ENCODE measurements at regions not wholly inside any gene's neighbourhood (a gene's known extent, or its start where the extent isn't known, plus 50 kb on each side); places are given as distances from the start of the nearest gene placed in this dataset.

DNA sequence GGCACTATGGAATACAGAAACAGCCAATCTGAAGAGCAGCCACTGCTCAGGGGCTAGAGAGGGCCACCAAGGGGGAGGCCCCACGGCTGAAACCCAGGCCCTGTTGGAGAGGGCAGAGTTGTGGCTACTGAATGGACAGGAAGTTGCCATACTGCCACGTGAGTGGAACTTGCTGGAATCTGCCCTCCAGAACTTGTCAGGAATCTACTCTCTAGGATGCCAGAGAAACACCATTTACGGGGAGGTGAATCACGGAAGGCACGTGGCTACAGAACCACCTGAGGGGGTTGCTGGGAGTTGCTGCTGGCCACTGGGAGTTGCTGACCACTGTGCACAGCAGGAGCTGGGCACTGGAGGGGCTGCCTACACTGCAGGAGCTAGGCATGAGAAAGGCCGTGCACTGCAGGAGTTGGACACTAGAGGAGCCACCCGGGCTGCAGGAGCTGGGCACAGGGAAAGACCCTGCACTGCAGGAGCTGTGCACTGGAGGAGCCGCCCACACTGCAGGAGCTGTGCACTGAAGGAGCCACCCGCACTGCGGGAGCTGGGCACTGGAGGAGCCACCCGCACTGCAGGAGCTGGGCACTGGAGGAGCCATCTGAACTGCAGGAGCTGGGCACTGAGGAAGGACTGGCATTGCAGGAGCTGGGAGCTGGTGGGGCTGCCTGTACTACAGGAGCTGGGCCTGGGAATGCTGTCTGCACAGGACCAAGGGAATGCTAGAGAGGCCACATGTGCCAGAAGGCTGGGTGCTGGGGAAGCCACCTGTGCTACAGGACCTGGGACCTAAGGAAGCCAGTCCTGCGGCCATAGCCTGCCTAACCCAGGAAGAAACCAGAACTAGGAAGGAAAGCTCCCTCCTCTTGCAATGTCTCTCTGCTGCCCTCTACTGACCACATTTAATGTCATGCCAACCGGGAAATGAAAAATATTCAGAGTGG is 343.4 kb downstream of the MATN1 start:
- no peak overlapping the region for H3K9ac ChIP-seq (ENCODE audit: low read length)

GRCh38 chr1:30378991-30379581 is 344.3 kb downstream of the MATN1 start:
- no peaks in the 10 kb centered on the region for H3K4me1 ChIP-seq (ENCODE audit: control insufficient read depth, insufficient read depth, low read length)
- H3K9ac ChIP-seq (ENCODE audit: low read length) = no peak overlapping the region
- H3K27me3 ChIP-seq (ENCODE audit: control insufficient read depth, insufficient read depth, low read length) = no peaks in the 10 kb centered on the region
- no peak overlapping the region for H3K4me3 ChIP-seq (ENCODE audit: low read length)
- H3K27ac ChIP-seq (ENCODE audit: low read depth, low read length) = no peak overlapping the region
- no peaks in the 10 kb centered on the region for H3K36me3 ChIP-seq (ENCODE audit: control insufficient read depth, insufficient read depth, low read length)

More for the DNA sequence above, 343.4 kb downstream of the MATN1 start:
- Histone ChIP-seq H3K27ac (ENCODE audit: low read depth, low read length) (no peak overlapping the region), H3K27me3 (ENCODE audit: control insufficient read depth, insufficient read depth, low read length) (no peaks in the 10 kb centered on the region), H3K4me3 (ENCODE audit: low read length) (no peak overlapping the region), H3K4me1 (ENCODE audit: control insufficient read depth, insufficient read depth, low read length) (no peaks in the 10 kb centered on the region), H3K36me3 (ENCODE audit: control insufficient read depth, insufficient read depth, low read length) (no peaks in the 10 kb centered on the region)

DNA sequence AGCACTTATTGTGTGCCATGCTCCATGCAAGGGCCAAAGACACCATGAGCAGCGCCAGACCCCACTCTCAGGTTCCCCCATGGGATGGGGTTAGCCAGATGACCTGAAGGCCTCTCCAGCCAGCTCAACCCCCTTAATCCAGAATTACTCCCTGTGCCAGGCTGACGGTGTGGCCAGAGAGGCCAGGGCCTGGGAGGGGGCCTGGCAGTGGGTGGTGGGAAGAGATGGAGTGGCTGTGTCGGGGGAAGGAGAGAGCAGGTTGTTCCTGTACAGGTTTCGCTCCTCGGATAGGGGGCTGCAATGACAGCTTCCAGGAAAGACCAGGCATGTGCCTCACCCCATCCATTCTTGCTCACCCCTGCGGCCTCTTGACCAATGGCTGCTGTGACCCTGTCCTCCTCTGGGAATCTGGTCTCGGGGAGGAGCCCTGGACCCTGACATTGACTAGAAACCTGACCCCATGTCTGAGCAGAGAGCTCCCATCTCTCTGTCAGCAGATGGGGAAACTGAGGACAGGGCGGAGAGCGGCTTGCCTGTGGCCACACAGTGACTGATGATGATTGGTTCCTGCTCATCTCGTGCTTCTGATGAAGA is 345.3 kb downstream of the MATN1 start:
- Histone ChIP-seq H3K36me3 (ENCODE audit: control insufficient read depth, insufficient read depth, low read length) (no peaks in the 10 kb centered on the region), H3K27me3 (ENCODE audit: control insufficient read depth, insufficient read depth, low read length) (no peaks in the 10 kb centered on the region), H3K27ac (ENCODE audit: low read depth, low read length) (no peak overlapping the region), H3K4me3 (ENCODE audit: low read length) (no peak overlapping the region), H3K9ac (ENCODE audit: low read length) (no peak overlapping the region), H3K4me1 (ENCODE audit: control insufficient read depth, insufficient read depth, low read length) (no peaks in the 10 kb centered on the region)

DNA sequence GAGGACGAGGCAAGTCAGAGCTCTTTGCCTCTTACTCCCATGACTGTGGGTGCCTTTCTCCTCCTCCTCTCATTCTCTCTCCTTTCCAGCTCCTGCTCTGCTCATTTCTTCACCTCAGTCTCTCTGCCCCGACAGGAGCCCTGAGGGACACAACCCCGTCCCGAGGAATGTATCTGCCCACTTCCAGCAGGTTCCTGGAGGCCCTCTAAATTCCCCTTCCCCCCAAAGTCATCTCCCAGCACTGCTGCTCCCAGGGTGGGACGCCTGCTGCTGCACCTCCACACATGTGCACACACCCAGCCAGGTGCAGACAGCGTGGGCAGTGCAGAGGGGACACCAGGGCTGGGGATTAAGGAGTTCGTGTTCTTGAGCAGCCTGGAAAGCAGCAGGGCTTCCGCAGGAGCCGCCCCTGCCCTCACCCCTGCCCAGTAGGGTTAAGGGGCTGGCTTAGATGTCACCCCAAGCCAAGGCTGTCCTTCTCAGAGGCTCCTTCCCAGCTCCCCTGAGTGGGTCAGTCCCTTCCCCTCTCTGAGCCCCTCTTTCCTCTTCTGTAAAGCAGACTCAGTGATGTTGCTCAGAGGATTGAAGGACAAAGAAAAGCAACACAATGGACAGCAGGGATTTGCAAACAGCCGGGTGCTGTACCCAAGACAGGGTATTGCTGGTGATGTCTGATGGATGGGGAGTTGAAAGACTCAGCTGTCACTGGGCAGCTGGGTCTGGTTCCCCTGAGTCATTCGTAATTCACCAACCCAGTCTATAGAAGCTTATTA is 346.0 kb downstream of the MATN1 start:
- no peak overlapping the region for H3K4me3 ChIP-seq (ENCODE audit: low read length)
- no peaks in the 10 kb centered on the region for H3K36me3 ChIP-seq (ENCODE audit: control insufficient read depth, insufficient read depth, low read length)
- no peaks in the 10 kb centered on the region for H3K27me3 ChIP-seq (ENCODE audit: control insufficient read depth, insufficient read depth, low read length)
- H3K27ac ChIP-seq (ENCODE audit: low read depth, low read length) = no peak overlapping the region
- H3K4me1 ChIP-seq (ENCODE audit: control insufficient read depth, insufficient read depth, low read length) = no peaks in the 10 kb centered on the region
- no peak overlapping the region for H3K9ac ChIP-seq (ENCODE audit: low read length)

GRCh38 chr1:30376054-30376697 is 347.2 kb downstream of the MATN1 start:
- no peak overlapping the region for H3K4me3 ChIP-seq (ENCODE audit: low read length)
- H3K27me3 ChIP-seq (ENCODE audit: control insufficient read depth, insufficient read depth, low read length) = no peaks in the 10 kb centered on the region
- H3K27ac ChIP-seq (ENCODE audit: low read depth, low read length) = no peak overlapping the region
- no peak overlapping the region for H3K9ac ChIP-seq (ENCODE audit: low read length)
- no peaks in the 10 kb centered on the region for H3K36me3 ChIP-seq (ENCODE audit: control insufficient read depth, insufficient read depth, low read length)
- H3K4me1 ChIP-seq (ENCODE audit: control insufficient read depth, insufficient read depth, low read length) = no peaks in the 10 kb centered on the region

- Histone ChIP-seq H3K27me3 (ENCODE audit: control insufficient read depth, insufficient read depth, low read length) (no peaks in the 10 kb centered on the region), H3K36me3 (ENCODE audit: control insufficient read depth, insufficient read depth, low read length) (no peaks in the 10 kb centered on the region), H3K27ac (ENCODE audit: low read depth, low read length) (no peak overlapping the region), H3K4me1 (ENCODE audit: control insufficient read depth, insufficient read depth, low read length) (no peaks in the 10 kb centered on the region), H3K4me3 (ENCODE audit: low read length) (no peak overlapping the region), H3K9ac (ENCODE audit: low read length) (no peak overlapping the region)
Observed at GRCh38 chr1:30375156-30375555, 348.2 kb downstream of the MATN1 start.

- Histone ChIP-seq H3K27ac (ENCODE audit: low read depth, low read length) (no peak overlapping the region), H3K36me3 (ENCODE audit: control insufficient read depth, insufficient read depth, low read length) (no peaks in the 10 kb centered on the region), H3K9ac (ENCODE audit: low read length) (no peak overlapping the region), H3K4me3 (ENCODE audit: low read length) (no peak overlapping the region), H3K27me3 (ENCODE audit: control insufficient read depth, insufficient read depth, low read length) (no peaks in the 10 kb centered on the region), H3K4me1 (ENCODE audit: control insufficient read depth, insufficient read depth, low read length) (no peaks in the 10 kb centered on the region)
Observed at GRCh38 chr1:30374400-30375070, 348.9 kb downstream of the MATN1 start.

GRCh38 chr1:30373471-30374399 is 349.6 kb downstream of the MATN1 start:
- no peak overlapping the region for H3K27ac ChIP-seq (ENCODE audit: low read depth, low read length)
- no peaks in the 10 kb centered on the region for H3K36me3 ChIP-seq (ENCODE audit: control insufficient read depth, insufficient read depth, low read length)
- H3K4me3 ChIP-seq (ENCODE audit: low read length) = no peak overlapping the region
- H3K27me3 ChIP-seq (ENCODE audit: control insufficient read depth, insufficient read depth, low read length) = no peaks in the 10 kb centered on the region
- H3K4me1 ChIP-seq (ENCODE audit: control insufficient read depth, insufficient read depth, low read length) = no peaks in the 10 kb centered on the region
- H3K9ac ChIP-seq (ENCODE audit: low read length) = no peak overlapping the region

GRCh38 chr1:30372792-30373433 is 350.5 kb downstream of the MATN1 start:
- Histone ChIP-seq H3K4me1 (ENCODE audit: control insufficient read depth, insufficient read depth, low read length) (no peaks in the 10 kb centered on the region), H3K9ac (ENCODE audit: low read length) (no peak overlapping the region), H3K27ac (ENCODE audit: low read depth, low read length) (no peak overlapping the region), H3K4me3 (ENCODE audit: low read length) (no peak overlapping the region), H3K27me3 (ENCODE audit: control insufficient read depth, insufficient read depth, low read length) (no peaks in the 10 kb centered on the region), H3K36me3 (ENCODE audit: control insufficient read depth, insufficient read depth, low read length) (no peaks in the 10 kb centered on the region)

DNA sequence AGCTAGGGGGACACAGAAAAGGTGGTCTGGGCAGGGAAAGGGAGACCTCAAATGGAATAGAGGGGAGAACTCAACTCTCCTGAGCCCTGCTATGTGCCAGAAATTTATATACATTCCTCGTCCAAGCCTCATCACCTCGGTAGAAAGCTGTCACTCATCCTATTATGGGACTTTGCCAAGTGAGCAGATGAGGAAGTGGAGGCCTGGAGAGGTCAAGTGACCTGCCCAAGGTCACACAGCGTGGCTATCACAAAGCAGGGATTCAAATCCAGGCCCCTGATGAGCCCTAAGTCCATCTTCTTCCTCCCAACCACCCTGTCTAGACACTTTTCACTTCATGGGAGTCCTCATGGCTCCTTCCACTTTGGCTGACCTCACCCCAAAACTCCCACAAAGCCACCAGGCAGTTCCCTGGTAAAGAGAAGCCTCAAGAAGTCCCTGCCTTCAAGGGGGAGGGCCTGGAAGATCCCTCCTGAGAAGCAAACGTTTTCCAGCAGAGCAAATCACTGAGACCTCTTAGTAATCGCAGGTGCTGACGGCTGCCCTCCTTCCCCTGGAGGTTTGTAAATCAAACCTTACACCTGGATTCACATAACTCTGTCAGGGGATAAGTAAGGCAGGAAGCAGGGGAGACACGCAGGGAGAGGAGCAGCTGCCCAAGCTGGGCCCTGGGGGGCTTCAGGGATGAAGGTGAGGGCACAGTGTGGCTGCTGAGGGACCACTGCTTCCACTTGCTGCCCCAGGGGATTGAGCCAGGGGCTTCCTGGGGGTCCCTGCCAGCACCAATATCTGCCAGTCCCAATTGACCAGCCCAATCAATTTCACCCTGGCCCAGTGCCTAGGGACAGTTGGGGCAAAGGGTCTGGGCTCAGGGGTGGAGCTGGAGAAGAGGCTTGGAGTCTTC is 351.2 kb downstream of the MATN1 start:
- Histone ChIP-seq H3K36me3 (ENCODE audit: control insufficient read depth, insufficient read depth, low read length) (no peaks in the 10 kb centered on the region), H3K4me3 (ENCODE audit: low read length) (no peak overlapping the region), H3K4me1 (ENCODE audit: control insufficient read depth, insufficient read depth, low read length) (no peaks in the 10 kb centered on the region), H3K27me3 (ENCODE audit: control insufficient read depth, insufficient read depth, low read length) (no peaks in the 10 kb centered on the region), H3K27ac (ENCODE audit: low read depth, low read length) (no peak overlapping the region), H3K9ac (ENCODE audit: low read length) (no peak overlapping the region)
